PC-3 (cell line): ENCODE measurements at regions not wholly inside any gene's neighbourhood (a gene's known extent, or its start where the extent isn't known, plus 50 kb on each side); places are given as distances from the start of the nearest gene placed in this dataset.
"Not testable (repeated sequence)": the region's sequence is repeated elsewhere in the genome, so short reads cannot be mapped to it uniquely, and the experiment has no call there.

ENCODE experiments used
- ATAC-seq: fragments of 200-7000 bp; cut with Tn5 transposase; 2 replicates; pipeline ENCODE4 v1.9.1; 2020; ENCODE audit warnings: mild to moderate bottlenecking, moderate library complexity
- BruUV-seq: library from RNA; stranded (reverse); fragments of 400-500 nt; replicated peaks from 2 replicates; lab custom pipeline; 2021; lab: Mats Ljungman, UMichigan
- CTCF ChIA-PET: fragments of 300-600 bp; sonication (Branson Sonifier 250); formaldehyde crosslinking; loops from one replicate; lab custom pipeline; 2022; ENCODE audit warnings: antibody characterized with exemption; lab: Charles Lee
- POLR2A ChIA-PET: fragments of 300-600 bp; sonication (Branson Sonifier 250); formaldehyde crosslinking; loops from one replicate; lab custom pipeline; 2022; ENCODE audit warnings: antibody characterized with exemption; ENCODE audit not compliant: unreplicated experiment; lab: Charles Lee
- DNase-seq: peaks from one replicate; pipeline ENCODE4 v3.0.0-alpha.2; 2015
- H2AFZ ChIP-seq: fragments of 300-600 bp; sonication (generic); 2 replicates; pipeline ENCODE4 v1.6.0; 2016; ENCODE audit warnings: antibody characterized with exemption, low read length
- H3F3A ChIP-seq: fragments of 300-600 bp; sonication (generic); one replicate; pipeline ENCODE4 v1.6.0; 2017; ENCODE audit warnings: antibody characterized with exemption, low read length, control low read depth, mild to moderate bottlenecking; ENCODE audit not compliant: unreplicated experiment
- H3K27ac ChIP-seq: fragments of 300-600 bp; sonication (generic); 2 replicates; pipeline ENCODE4 v1.5.1; 2016; ENCODE audit warnings: mild to moderate bottlenecking, low read length
- H3K27me3 ChIP-seq: fragments of 300-600 bp; sonication (generic); 2 replicates; pipeline ENCODE4 v1.6.1; 2016; ENCODE audit warnings: low read length, mixed read lengths
- H3K36me3 ChIP-seq: fragments of 300-600 bp; sonication (generic); 2 replicates; pipeline ENCODE4 v1.6.1; 2016; ENCODE audit warnings: low read depth, mixed run types, low read length, mixed read lengths
- H3K4me1 ChIP-seq: fragments of 300-600 bp; sonication (generic); 2 replicates; pipeline ENCODE4 v1.5.1; 2016; ENCODE audit warnings: low read length; ENCODE audit not compliant: insufficient read depth
- H3K4me2 ChIP-seq: fragments of 300-600 bp; sonication (generic); 2 replicates; pipeline ENCODE4 v1.6.0; 2016; ENCODE audit warnings: low read length
- H3K4me3 ChIP-seq: fragments of 300-600 bp; sonication (generic); 2 replicates; pipeline ENCODE4 v1.5.1; 2016; ENCODE audit warnings: mild to moderate bottlenecking, low read length, mixed read lengths
- H3K79me2 ChIP-seq: fragments of 300-600 bp; sonication (generic); 2 replicates; pipeline ENCODE4 v1.6.1; 2017; ENCODE audit warnings: low read length, mixed read lengths
- H3K9ac ChIP-seq: fragments of 300-600 bp; sonication (generic); 2 replicates; pipeline ENCODE4 v1.6.0; 2016; ENCODE audit warnings: mild to moderate bottlenecking, low read length
- H3K9me2 ChIP-seq: fragments of 300-600 bp; sonication (generic); replicated peaks from 2 replicates; pipeline ENCODE4 v1.6.1; 2016; ENCODE audit warnings: mixed run types, low read length, mixed read lengths
- H3K9me3 ChIP-seq: fragments of 300-600 bp; sonication (generic); 2 replicates; pipeline ENCODE4 v1.6.1; 2016; ENCODE audit warnings: low read length, mixed read lengths
- H4K20me1 ChIP-seq: fragments of 300-600 bp; sonication (generic); 2 replicates; pipeline ENCODE4 v1.6.1; 2016; ENCODE audit warnings: low read length, mixed read lengths
- EZH2 ChIP-seq: fragments of 300-600 bp; sonication (generic); IDR thresholded peaks from one replicate; pipeline ENCODE4 v1.6.1; 2017; ENCODE audit warnings: antibody characterized with exemption, mild to moderate bottlenecking, low read length; ENCODE audit not compliant: unreplicated experiment
- EZH2phosphoT487 ChIP-seq: fragments of 300-600 bp; sonication (generic); IDR thresholded peaks from 2 replicates; pipeline ENCODE4 v1.6.1; 2018; ENCODE audit warnings: mild to moderate bottlenecking, antibody characterized with exemption, low read length, borderline replicate concordance
- intact Hi-C: fragments of 100-400 bp; cut with micrococcal nuclease; formaldehyde crosslinking; loops from 2 replicates; pipeline ENCODE4 v1.9.0; 2023
- TF ChIP-seq, protein P1 (sequence below): fragments of 300-600 bp; sonication (generic); conservative IDR thresholded peaks from 2 replicates; pipeline ENCODE4 v1.5.1; 2017; ENCODE audit warnings: antibody characterized with exemption, low read depth, mild to moderate bottlenecking, low read length

DNA sequence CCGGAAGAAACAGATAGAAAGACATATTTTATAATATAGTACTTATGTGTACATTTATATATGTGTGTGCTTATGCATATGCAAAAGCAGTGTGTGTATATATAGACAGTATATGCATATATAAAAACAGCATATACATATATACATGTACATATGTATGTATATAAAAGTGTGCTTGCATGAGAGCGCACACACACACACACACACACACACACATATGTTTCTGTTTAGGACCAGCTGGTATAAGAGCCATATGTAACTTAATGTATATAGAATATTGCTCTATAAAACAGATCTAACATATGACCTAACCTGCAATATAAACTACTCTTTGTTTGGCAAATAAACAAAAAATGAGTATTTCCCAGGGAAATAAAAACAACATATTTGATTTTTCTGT, 65.1 kb upstream of the CDH9 start:
- BruUV-seq: no TSS peak
- no peak for TF ChIP-seq EZH2phosphoT487
- TF ChIP-seq, protein P1, sequence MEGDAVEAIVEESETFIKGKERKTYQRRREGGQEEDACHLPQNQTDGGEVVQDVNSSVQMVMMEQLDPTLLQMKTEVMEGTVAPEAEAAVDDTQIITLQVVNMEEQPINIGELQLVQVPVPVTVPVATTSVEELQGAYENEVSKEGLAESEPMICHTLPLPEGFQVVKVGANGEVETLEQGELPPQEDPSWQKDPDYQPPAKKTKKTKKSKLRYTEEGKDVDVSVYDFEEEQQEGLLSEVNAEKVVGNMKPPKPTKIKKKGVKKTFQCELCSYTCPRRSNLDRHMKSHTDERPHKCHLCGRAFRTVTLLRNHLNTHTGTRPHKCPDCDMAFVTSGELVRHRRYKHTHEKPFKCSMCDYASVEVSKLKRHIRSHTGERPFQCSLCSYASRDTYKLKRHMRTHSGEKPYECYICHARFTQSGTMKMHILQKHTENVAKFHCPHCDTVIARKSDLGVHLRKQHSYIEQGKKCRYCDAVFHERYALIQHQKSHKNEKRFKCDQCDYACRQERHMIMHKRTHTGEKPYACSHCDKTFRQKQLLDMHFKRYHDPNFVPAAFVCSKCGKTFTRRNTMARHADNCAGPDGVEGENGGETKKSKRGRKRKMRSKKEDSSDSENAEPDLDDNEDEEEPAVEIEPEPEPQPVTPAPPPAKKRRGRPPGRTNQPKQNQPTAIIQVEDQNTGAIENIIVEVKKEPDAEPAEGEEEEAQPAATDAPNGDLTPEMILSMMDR: no peak
- TF ChIP-seq EZH2: no peak
- no peaks in the 10 kb centered on the region for H3K36me3 ChIP-seq
- H2AFZ ChIP-seq: no peak overlapping the region
- no peak overlapping the region for H3K4me2 ChIP-seq
- H3K9me3 ChIP-seq: no peaks in the 10 kb centered on the region
- CTCF ChIA-PET: no interaction called here
- no peaks in the 10 kb centered on the region for H3F3A ChIP-seq
- DNase-seq (no peak), ATAC-seq (no peak)
- no peaks in the 10 kb centered on the region for H3K9me2 ChIP-seq
- no peaks in the 10 kb centered on the region for H4K20me1 ChIP-seq
- H3K27me3 ChIP-seq: no peaks in the 10 kb centered on the region
- H3K4me3 ChIP-seq: no peak overlapping the region
- intact Hi-C loops: no loop called here
- H3K4me1 ChIP-seq: no peaks in the 10 kb centered on the region
- no peak overlapping the region for H3K27ac ChIP-seq
- H3K9ac ChIP-seq: no peak overlapping the region
- POLR2A ChIA-PET: no interaction called here
- H3K79me2 ChIP-seq: no peaks in the 10 kb centered on the region

GRCh38 chr5:27095761-27096160, 57.4 kb upstream of the CDH9 start:
- H3K9me3 ChIP-seq, intact Hi-C loops, H2AFZ ChIP-seq, H3K27ac ChIP-seq, H3K9me2 ChIP-seq, POLR2A ChIA-PET, H3K27me3 ChIP-seq, H3F3A ChIP-seq, CTCF ChIA-PET, H4K20me1 ChIP-seq, H3K36me3 ChIP-seq, H3K9ac ChIP-seq, H3K4me2 ChIP-seq, H3K79me2 ChIP-seq, BruUV-seq, DNase-seq, H3K4me3 ChIP-seq, ATAC-seq: not testable (repeated sequence)
- H3K4me1 ChIP-seq: peaks cover 10% of the 10 kb centered on the region; the same call in 1 of the 2 replicates

GRCh38 chr5:27093279-27093678, 54.9 kb upstream of the CDH9 start:
- POLR2A ChIA-PET: no interaction called here

DNA sequence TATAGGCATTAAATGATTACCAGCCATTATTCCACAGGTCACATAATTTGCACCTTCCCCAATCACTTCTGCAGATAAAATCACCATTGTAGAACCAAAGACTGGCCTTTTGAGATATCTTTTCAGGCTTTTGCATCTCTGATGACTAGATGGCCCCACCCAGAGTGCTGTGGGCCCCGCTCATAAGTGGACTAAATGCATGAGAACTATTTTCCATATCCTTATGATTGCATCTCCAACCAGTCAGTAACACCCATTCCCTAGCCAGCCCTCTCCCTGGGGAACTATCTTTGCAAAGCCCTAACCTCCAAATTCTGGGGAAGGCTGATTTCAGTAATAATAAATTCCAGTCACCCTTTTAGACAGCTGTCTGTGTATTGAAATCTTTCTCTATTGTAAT, 53.5 kb upstream of the CDH9 start:
- ATAC-seq (no peak), DNase-seq (no peak)
- Histone ChIP-seq H3F3A (no peaks in the 10 kb centered on the region), H3K9ac (no peak overlapping the region), H3K9me2 (no peaks in the 10 kb centered on the region), H3K4me2 (no peak overlapping the region), H3K9me3 (no peaks in the 10 kb centered on the region), H3K4me1 (peaks cover 5% of the 10 kb centered on the region; the same call in 1 of the 2 replicates), H3K4me3 (no peak overlapping the region), H3K79me2 (no peaks in the 10 kb centered on the region), H3K36me3 (no peaks in the 10 kb centered on the region), H2AFZ (no peak overlapping the region), H3K27me3 (no peaks in the 10 kb centered on the region), H4K20me1 (no peaks in the 10 kb centered on the region), H3K27ac (no peak overlapping the region)
- ChIA-PET POLR2A (no interaction called here), CTCF (no interaction called here)
- no peak for TF ChIP-seq EZH2
- TF ChIP-seq, protein P1: no peak
- TF ChIP-seq EZH2phosphoT487: no peak
- no TSS peak for BruUV-seq
- intact Hi-C loops: no loop called here

More at GRCh38 chr5:27093279-27093678, 54.9 kb upstream of the CDH9 start:
- Histone ChIP-seq H4K20me1 (no peaks in the 10 kb centered on the region), H3K9me3 (no peaks in the 10 kb centered on the region), H3K27me3 (no peaks in the 10 kb centered on the region), H3K4me2 (no peak overlapping the region), H3K79me2 (no peaks in the 10 kb centered on the region), H3F3A (no peaks in the 10 kb centered on the region), H3K36me3 (no peaks in the 10 kb centered on the region), H3K9me2 (no peaks in the 10 kb centered on the region), H3K9ac (no peak overlapping the region), H3K27ac (no peak overlapping the region), H3K4me3 (no peak overlapping the region), H3K4me1 (peaks cover 10% of the 10 kb centered on the region; the same call in 1 of the 2 replicates), H2AFZ (no peak overlapping the region)
- ATAC-seq: no peak
- DNase-seq: no peak
- no peak for TF ChIP-seq EZH2
- intact Hi-C loops: no loop called here
- BruUV-seq: no TSS peak
- CTCF ChIA-PET: no interaction called here

DNA sequence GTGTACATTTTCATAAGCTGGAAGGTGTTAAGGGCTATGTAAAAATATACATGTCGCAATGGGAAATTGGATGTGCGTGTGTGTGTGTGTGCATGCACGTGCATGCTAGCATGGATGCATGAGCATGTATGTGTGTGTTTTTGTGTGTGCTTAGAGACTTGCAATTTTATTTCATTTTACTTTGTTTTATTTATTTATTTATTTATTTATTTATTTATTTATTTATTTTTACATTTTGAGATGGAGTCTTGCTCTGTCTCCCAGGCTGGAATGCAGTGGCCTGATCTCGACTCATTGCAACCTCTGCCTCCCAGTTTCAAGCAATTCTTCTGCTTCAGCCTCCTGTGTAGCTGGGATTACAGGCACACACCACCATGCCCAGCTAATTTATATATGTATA, 50.4 kb upstream of the CDH9 start:
- H3F3A ChIP-seq, H4K20me1 ChIP-seq, H3K9ac ChIP-seq, DNase-seq, CTCF ChIA-PET, H3K4me2 ChIP-seq, POLR2A ChIA-PET, H3K4me3 ChIP-seq, ATAC-seq, H3K9me2 ChIP-seq, H3K9me3 ChIP-seq, H3K79me2 ChIP-seq, BruUV-seq, H3K4me1 ChIP-seq, intact Hi-C loops, H3K27ac ChIP-seq, H3K27me3 ChIP-seq, H2AFZ ChIP-seq, H3K36me3 ChIP-seq: not testable (repeated sequence)
